Right renal cortex interstitium (tissue), 3 donors: ENCODE measurements at regions not wholly inside any gene's neighbourhood (a gene's known extent, or its start where the extent isn't known, plus 50 kb on each side); places are given as distances from the start of the nearest gene placed in this dataset.
"Not testable (repeated sequence)": the region's sequence is repeated elsewhere in the genome, so short reads cannot be mapped to it uniquely, and the experiment has no call there.

Source experiments
- DNase-seq, 3 donors: peaks; one replicate each; pipeline ENCODE4 v3.0.0-alpha.2; 2013; ENCODE audit warnings: low read depth in 3 of 3, low spot score in 2 of 3

GRCh38 chr14:48744202-48744601 lies 842.0 kb downstream of the RPS29 start:
- DNase-seq, result no peak

- DNase-seq, result no peak
These were observed 847.8 kb downstream of the RPS29 start for GRCh38 chr14:48738186-48738925.

DNA sequence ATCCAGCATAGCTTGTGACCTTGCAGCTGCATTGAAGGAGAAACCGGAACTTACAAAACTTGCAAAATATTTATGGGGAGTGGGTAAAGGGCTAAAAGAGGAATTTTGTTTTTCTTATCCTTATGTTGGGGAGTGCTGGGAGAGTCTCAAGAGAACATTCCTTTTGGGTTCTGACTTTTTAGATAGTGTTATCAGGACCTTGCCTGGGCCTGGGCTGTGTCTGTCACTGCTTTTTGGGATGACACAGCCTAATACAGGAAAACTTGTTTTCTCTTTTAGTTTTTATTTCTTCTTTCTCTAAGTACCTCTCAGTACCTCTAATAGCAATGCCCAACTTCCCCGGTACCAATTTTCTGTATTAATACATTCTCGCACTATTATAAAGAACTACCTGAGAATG lies 850.6 kb downstream of the RPS29 start:
- no peak for DNase-seq

- DNase-seq, result no peak
These were observed 854.9 kb downstream of the RPS29 start for GRCh38 chr14:48731260-48731659.

DNA sequence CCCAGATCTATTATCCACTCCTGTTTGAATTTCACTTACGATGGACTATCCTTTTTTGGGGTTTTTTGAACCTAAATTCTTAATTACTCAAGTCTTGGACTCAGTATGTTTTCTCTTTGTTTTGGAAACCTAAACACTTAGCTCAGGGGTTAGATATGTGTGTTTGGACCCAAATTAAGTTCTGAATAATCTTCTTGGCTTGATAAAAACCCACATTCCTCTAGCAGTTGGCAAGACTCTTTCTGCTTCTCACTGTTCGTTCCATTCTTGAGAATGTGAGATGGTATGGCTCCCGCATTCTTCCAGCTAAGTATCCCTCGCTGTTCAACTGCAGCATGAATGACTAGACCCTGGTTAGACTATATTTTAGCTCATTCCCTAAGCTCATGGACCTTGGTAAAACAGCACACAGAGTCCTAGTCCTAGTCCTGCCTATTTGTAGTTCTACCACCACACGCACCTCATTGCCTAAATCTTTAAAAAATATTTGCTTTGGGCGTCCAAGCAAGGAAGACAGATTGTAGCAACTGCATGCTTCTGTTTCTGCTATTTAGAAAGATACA lies 860.0 kb downstream of the RPS29 start:
- DNase-seq, result no peak

- DNase-seq, result no peak
These were observed 861.0 kb downstream of the RPS29 start for GRCh38 chr14:48725051-48725734.

GRCh38 chr14:48723841-48724495 lies 862.2 kb downstream of the RPS29 start:
- no peak for DNase-seq

DNA sequence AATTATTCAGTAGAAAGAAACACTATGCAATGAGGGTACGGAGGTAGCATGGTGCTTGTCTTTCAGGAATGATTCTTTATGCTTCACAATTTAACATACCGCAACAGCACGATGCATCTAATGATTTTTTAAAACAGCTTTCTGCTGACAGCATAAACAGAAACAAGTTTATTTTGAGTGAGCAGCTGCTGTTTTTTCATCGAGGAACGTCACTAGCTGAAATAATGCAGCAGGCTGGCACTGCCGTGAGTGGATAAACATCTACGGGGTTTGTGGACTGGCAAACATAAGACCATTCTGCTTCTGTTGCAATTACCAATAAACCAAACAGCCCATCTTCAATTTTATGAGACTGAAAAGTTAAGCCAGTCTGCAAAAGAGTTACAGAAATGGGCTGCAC lies 871.8 kb downstream of the RPS29 start:
- no peak for DNase-seq

GRCh38 chr14:48710133-48710532 lies 876.0 kb downstream of the RPS29 start:
- DNase-seq, result no peak

DNA sequence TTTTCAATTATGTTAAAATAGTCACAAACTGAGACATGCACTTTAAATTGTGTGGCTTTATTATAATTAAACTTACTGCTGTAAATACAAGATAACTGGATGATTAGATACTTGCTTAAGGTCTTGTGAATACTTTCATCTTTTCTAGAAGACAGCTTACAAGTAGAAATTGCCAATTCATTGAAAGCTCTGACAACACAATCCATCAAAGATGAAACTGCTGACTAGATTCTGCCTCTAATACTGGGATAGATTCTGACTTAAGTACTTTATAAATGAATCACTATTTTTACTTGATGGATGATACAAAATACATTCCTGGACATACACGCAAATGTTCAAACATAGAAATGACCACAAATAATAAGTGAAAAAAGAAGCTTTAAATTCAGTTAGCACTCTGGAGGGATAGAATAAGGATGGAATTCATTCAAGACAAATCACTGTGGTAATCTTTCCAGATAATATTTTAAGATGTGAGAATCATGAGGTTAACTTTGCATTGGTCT lies 876.8 kb downstream of the RPS29 start:
- DNase-seq, result no peak

- DNase-seq, result no peak
These were observed 881.5 kb downstream of the RPS29 start for GRCh38 chr14:48704639-48705038.

DNA sequence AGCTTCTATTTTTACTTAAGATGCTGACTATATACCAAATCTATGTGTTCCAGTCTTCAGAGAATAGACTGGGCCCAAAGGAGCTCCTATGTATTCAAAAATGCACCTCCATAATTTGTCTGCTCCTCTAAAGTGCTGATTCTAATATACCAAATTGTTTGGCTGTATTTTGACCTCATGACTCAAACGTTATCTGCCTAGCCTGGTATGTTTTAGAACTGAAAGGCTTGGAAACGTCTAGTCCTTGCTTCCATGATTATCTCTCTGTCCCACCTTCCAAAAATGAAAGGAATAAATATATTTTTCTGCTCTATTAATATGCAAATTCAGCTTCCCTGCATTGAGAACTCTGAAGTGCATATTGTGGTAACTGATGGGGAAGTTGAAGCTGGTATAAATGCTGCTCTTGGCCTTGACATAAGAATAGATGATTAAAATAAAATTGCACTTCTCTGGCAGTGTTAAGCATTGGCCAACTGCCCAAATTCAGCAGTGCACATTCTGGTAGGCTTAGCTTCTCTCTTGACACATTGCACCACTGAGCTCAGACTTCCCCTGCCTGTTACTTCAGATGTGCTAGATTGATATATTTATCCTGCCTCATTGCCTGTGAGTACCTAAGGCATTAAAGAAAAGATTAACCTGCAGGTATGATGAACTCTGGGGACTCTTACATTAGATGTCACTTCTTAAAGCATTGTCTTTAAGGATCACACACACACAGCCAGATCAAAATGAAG lies 882.3 kb downstream of the RPS29 start:
- no peak for DNase-seq

DNA sequence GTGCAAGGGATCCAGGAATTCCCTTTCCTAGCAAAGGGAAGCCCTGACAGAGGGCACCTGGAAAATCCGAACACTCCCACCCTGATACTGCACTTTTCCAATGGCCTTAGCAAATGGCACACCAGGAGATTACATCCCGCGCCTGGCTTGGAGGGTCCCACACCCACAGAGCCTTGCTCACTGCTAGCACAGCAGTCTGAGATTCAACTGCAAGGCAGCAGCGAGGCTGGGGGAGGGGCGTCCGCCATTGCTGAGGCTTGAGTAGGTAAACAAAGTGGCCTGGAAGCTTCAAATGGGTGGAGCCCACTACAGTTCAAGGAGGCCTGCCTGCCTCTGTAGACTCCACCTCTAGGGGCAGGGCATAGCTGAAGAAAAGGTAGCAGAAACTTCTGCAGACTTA lies 888.8 kb downstream of the RPS29 start:
- DNase-seq, result not testable (repeated sequence)

DNA sequence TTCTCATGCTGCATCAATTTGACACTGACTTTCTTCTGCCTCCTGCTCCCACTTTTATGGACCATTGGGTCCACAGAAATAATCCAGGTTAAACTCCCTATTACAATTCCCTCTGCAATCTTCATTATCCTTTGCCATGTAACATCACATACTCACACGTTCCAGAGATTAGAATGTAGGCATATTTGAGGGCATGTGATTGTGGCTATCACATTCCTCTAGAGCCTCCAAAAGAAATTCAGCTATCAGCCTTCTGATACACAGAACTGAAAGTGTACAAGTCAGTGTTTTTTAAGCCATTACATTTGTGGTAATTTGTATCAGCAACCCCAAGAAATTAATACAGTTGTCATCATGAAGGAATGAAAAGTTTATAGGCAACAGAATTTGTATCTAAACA lies 892.4 kb downstream of the RPS29 start:
- no peak for DNase-seq

GRCh38 chr14:48690349-48690748 lies 895.8 kb downstream of the RPS29 start:
- no peak for DNase-seq

DNA sequence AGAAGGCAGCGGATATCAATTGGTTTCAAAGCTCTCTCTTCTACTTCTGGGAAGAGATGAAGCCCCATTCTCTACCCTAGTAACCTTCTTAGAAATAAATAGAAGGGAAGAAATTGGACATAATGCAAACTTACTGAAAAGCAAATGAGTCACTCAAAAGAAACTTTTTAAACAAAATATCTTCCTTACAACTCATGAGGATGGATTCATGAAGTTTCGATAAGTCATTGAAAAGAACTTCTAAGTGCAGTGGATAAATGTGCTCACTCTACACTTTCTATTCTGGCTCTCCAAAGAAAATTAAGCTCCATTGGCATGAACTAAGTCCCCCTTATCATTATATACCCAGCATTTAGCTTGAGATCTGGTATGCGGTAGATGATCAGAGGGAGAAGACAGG lies 899.5 kb downstream of the RPS29 start:
- no peak for DNase-seq

GRCh38 chr14:48672506-48672905 lies 913.7 kb downstream of the RPS29 start:
- no peak for DNase-seq

GRCh38 chr14:48670939-48671338 lies 915.2 kb downstream of the RPS29 start:
- no peak for DNase-seq

- no peak for DNase-seq
These were observed 920.9 kb downstream of the RPS29 start for GRCh38 chr14:48665077-48665784.

- DNase-seq, result no peak
These were observed 942.9 kb downstream of the RPS29 start for GRCh38 chr14:48643241-48643640.
